Upper lobe of right lung (tissue), 1 donor: ENCODE measurements at regions not wholly inside any gene's neighbourhood (a gene's known extent, or its start where the extent isn't known, plus 50 kb on each side); places are given as distances from the start of the nearest gene placed in this dataset.

Source experiments
- ATAC-seq: fragments of 200-7000 bp; cut with Tn5 transposase; one replicate; pipeline ENCODE4 v1.9.1; 2020; ENCODE audit warnings: mild to moderate bottlenecking, moderate library complexity
- DNase-seq: peaks from one replicate; pipeline ENCODE4 v3.0.0-alpha.2; 2020
- H3K27ac ChIP-seq: fragments of 200-600 bp; one replicate; pipeline ENCODE4 v1.8.0; 2022
- H3K27me3 ChIP-seq: fragments of 200-600 bp; one replicate; pipeline ENCODE4 v1.8.0; 2022; ENCODE audit warnings: mild to moderate bottlenecking
- H3K36me3 ChIP-seq: fragments of 200-600 bp; one replicate; pipeline ENCODE4 v1.8.0; 2022
- H3K4me1 ChIP-seq: fragments of 200-600 bp; one replicate; pipeline ENCODE4 v1.8.0; 2022
- H3K4me3 ChIP-seq: fragments of 200-600 bp; one replicate; pipeline ENCODE4 v1.8.0; 2022; ENCODE audit warnings: mild to moderate bottlenecking
- H3K9me3 ChIP-seq: fragments of 200-600 bp; one replicate; pipeline ENCODE4 v1.8.0; 2022
- intact Hi-C: fragments of 100-400 bp; cut with DNase I; formaldehyde crosslinking; loops from one replicate; pipeline ENCODE4 v1.11.0; 2022
- TF ChIP-seq, protein P1 (sequence below): fragments of 200-600 bp; IDR thresholded peaks from one replicate; pipeline ENCODE4 v1.8.0; 2022; ENCODE audit warnings: antibody characterized with exemption
- donor health status: DM: no; HTN: yes; CAD: no; lungs with severe emphysema.

DNA sequence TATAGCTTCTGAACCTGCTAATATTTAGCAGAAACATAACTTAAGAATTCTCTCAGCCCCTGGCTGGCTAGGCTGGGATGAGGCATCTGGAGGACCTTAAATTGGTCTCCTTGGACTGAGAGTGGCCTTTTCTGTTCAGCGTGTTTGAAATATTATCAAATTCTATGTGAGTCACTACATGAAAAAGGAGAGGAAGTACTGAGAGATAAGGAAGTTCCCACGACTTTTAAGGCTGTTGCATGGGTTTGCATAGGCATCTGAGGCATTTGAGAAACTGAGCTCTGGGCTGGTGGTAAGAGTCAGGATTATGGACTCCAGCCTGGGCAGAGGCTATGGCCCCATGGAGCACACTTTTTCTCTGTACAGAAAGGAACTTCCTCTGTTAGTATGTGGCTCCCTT, 816.2 kb upstream of the GRAMD2B start:
- intact Hi-C loops = no loop called here
- Histone ChIP-seq H3K4me3 (no peak overlapping the region), H3K27me3 (no peaks in the 10 kb centered on the region), H3K27ac (no peak overlapping the region), H3K36me3 (no peaks in the 10 kb centered on the region), H3K4me1 (no peaks in the 10 kb centered on the region), H3K9me3 (no peaks in the 10 kb centered on the region)
- ATAC-seq = no peak
- TF ChIP-seq, protein P1, sequence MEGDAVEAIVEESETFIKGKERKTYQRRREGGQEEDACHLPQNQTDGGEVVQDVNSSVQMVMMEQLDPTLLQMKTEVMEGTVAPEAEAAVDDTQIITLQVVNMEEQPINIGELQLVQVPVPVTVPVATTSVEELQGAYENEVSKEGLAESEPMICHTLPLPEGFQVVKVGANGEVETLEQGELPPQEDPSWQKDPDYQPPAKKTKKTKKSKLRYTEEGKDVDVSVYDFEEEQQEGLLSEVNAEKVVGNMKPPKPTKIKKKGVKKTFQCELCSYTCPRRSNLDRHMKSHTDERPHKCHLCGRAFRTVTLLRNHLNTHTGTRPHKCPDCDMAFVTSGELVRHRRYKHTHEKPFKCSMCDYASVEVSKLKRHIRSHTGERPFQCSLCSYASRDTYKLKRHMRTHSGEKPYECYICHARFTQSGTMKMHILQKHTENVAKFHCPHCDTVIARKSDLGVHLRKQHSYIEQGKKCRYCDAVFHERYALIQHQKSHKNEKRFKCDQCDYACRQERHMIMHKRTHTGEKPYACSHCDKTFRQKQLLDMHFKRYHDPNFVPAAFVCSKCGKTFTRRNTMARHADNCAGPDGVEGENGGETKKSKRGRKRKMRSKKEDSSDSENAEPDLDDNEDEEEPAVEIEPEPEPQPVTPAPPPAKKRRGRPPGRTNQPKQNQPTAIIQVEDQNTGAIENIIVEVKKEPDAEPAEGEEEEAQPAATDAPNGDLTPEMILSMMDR = no peak
- no peak for DNase-seq

DNA sequence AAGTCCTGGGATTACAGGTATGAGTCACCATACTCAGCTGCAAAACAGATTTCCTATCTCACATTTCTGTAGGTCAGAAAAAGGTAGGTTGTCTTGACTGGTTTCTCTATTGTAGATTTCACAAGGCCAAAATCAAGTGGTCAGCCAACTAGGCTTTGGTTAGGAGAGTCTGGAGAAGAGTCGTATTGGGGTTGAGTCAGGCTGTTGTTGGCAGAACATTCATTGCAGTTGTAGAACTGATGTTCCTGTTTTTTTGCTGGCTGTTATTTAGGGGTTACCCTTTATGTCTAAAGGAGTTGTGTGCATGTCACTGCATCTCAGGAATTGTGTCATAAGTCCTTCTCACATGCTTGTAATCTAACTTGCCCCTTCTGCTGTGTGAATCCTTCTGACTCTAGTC, 814.2 kb upstream of the GRAMD2B start:
- Histone ChIP-seq H3K27me3 (no peaks in the 10 kb centered on the region), H3K27ac (no peak overlapping the region), H3K9me3 (no peaks in the 10 kb centered on the region), H3K4me1 (no peaks in the 10 kb centered on the region), H3K36me3 (no peaks in the 10 kb centered on the region), H3K4me3 (no peak overlapping the region)
- DNase-seq (no peak), ATAC-seq (no peak)
- intact Hi-C loops = no loop called here
- TF ChIP-seq, protein P1 = no peak

DNA sequence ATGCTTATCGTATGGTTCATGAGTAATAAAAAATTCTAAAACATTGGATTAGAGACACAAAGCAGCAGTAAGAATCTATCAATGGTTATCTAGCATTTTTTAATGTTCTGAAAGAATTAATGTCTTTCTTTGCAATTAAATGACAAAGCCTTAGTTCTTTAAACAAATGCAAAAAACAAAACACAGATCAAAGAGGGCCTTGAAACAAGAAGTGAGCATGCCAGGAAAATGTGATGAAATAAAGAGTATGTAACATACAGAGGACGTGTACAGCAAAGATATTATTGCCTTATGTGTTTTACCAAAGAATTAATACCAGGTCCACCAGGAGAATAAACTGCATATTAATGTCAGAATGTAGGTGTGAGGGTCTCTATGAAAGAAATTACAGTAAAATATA, 812.3 kb upstream of the GRAMD2B start:
- Histone ChIP-seq H3K9me3 (no peaks in the 10 kb centered on the region), H3K4me1 (no peaks in the 10 kb centered on the region), H3K27ac (no peak overlapping the region), H3K27me3 (no peaks in the 10 kb centered on the region), H3K4me3 (no peak overlapping the region), H3K36me3 (no peaks in the 10 kb centered on the region)
- ATAC-seq (no peak), DNase-seq (no peak)
- TF ChIP-seq, protein P1 = no peak
- intact Hi-C loops = no loop called here

DNA sequence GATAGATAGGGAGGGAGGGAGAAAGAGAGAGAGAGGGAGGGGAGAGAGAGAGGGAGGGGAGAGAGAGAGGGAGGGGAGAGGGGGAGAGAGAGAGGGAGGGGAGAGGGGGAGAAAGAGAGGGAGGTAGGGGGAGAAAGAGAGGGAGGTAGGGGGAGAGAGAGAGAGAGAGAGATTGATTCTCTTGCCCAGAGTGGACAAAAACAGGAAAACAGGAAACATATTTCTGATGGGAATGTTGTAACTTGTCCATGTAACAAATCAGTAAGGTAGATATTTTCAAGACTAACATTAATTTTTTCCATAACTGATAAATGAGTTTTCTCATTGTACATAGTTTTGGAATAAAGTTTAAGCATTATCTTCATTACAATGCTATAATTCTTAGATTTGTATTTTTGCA, 811.7 kb upstream of the GRAMD2B start:
- intact Hi-C loops = no loop called here
- ATAC-seq (no peak), DNase-seq (no peak)
- Histone ChIP-seq H3K27me3 (no peaks in the 10 kb centered on the region), H3K36me3 (no peaks in the 10 kb centered on the region), H3K9me3 (no peaks in the 10 kb centered on the region), H3K4me3 (no peak overlapping the region), H3K4me1 (no peaks in the 10 kb centered on the region), H3K27ac (no peak overlapping the region)
- TF ChIP-seq, protein P1 = no peak

DNA sequence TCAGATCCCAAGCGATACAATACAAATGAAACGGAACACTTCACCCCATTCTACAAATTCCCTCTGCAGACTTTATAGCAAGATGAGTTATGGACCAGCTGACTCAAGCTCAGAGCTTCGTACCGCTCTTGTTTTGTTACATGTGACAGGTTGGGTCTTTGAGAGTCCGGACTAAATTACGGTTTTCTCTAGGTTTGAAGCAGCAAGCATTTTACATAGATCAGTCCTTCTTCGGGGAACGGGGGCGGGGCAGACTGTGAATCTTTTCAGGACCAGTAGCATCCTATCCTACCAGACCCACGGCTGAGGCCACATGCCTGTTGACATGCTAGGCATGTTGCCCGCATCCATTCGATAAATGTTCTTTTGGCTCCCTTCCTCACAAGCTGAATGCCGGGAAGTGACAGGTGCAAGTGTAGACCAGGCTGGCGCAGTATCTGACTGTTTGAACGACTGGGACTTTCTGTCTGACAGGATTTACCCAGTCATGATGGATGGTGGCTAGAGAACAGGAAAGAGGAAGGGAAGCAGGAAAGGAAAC, 811.0 kb upstream of the GRAMD2B start:
- intact Hi-C loops = no loop called here
- DNase-seq = peak; percentile 60
- Histone ChIP-seq H3K4me3 (no peak overlapping the region), H3K27me3 (no peaks in the 10 kb centered on the region), H3K27ac (no peak overlapping the region), H3K9me3 (no peaks in the 10 kb centered on the region), H3K36me3 (no peaks in the 10 kb centered on the region), H3K4me1 (no peaks in the 10 kb centered on the region)
- no peak for ATAC-seq
- TF ChIP-seq, protein P1 = no peak

DNA sequence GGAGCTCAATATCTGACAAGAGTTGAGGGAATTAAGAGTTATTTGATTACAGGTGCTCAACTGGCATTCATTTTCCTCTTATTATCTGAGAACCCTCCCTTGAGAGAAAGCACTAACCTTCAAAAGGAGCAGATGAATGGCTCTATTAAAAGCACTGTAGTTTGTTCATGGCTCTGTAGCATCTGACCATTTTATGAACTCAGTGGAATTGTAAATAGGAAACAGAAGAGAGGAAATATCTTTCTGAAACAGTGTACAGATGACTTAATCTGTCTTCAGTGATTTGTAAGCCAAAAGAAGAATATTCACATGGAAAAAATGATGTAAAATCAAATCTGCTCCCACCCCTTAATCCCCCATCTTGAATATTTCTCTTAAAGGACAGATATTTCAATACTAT, 810.4 kb upstream of the GRAMD2B start:
- ATAC-seq = no peak
- Histone ChIP-seq H3K27ac (no peak overlapping the region), H3K36me3 (no peaks in the 10 kb centered on the region), H3K4me3 (no peak overlapping the region), H3K27me3 (no peaks in the 10 kb centered on the region), H3K9me3 (no peaks in the 10 kb centered on the region), H3K4me1 (no peaks in the 10 kb centered on the region)
- no peak for DNase-seq
- intact Hi-C loops = no loop called here
- TF ChIP-seq, protein P1 = no peak
